B cell (primary cell): ENCODE measurements at regions not wholly inside any gene's neighbourhood (a gene's known extent, or its start where the extent isn't known, plus 50 kb on each side); places are given as distances from the start of the nearest gene placed in this dataset.

ENCODE experiments used
- ATAC-seq: fragments of 200-7000 bp; cut with Tn5 transposase; one replicate; pipeline ENCODE4 v1.10.0; 2021; ENCODE audit warnings: low read depth, mild to moderate bottlenecking, moderate number of reproducible peaks, moderate library complexity
- CTCF ChIA-PET: fragments of 350-600 bp; sonication (Branson Sonifier 250); formaldehyde crosslinking; loops from one replicate; lab custom pipeline; 2021; ENCODE audit warnings: antibody characterized with exemption, inconsistent platforms; lab: Charles Lee
- POLR2A ChIA-PET: fragments of 350-600 bp; sonication (Branson Sonifier 250); formaldehyde crosslinking; loops from one replicate; lab custom pipeline; 2021; ENCODE audit warnings: antibody characterized with exemption; lab: Charles Lee
- DNase-seq: peaks from one replicate; pipeline ENCODE4 v3.0.0; 2013
- H2AFZ ChIP-seq: 2 replicates; pipeline ENCODE4 v1.6.1; 2012; ENCODE audit warnings: mild to moderate bottlenecking, low read depth, low read length; ENCODE audit not compliant: insufficient read depth, poor library complexity, severe bottlenecking
- H3K27ac ChIP-seq, 2 donors: 1 replicate in 1 of 2; 2 replicates in 1 of 2; pipeline ENCODE4 v1.5.1; 2012 to 2013; ENCODE audit warnings: low read length in 2 of 2, mild to moderate bottlenecking in 2 of 2, moderate library complexity in 1 of 2
- H3K27me3 ChIP-seq, 4 experiments: fragments of 200-600 bp in 1 of 4; sonication (generic) in 1 of 4; replicated peaks in 1 of 4; 1 replicate in 2 of 4; 2 replicates in 2 of 4; pipeline versions ENCODE4 v1.6.1 to v1.7.0; 2013 to 2016; ENCODE audit warnings: low read length in 3 of 4, mild to moderate bottlenecking in 2 of 4, mixed read lengths in 1 of 4, moderate library complexity in 1 of 4; ENCODE audit not compliant: insufficient read depth in 4 of 4, control insufficient read depth in 3 of 4; ENCODE audit errors: control extremely low read depth in 1 of 4
- H3K36me3 ChIP-seq, 2 experiments: replicated peaks in 1 of 2; 1 replicate in 1 of 2; 2 replicates in 1 of 2; pipeline versions ENCODE4 v1.6.1 to v1.7.1; 2013; ENCODE audit warnings: low read length in 1 of 2; ENCODE audit not compliant: insufficient read depth in 2 of 2, control insufficient read depth in 1 of 2; ENCODE audit errors: control extremely low read depth in 1 of 2, extremely low read depth in 1 of 2
- H3K4me1 ChIP-seq, 2 donors: fragments of 200-600 bp in 1 of 2; sonication (generic) in 1 of 2; 1 replicate in 1 of 2; 2 replicates in 1 of 2; pipeline versions ENCODE4 v1.5.1 to v1.6.1; 2013 to 2017; ENCODE audit warnings: low read length in 2 of 2; ENCODE audit not compliant: control insufficient read depth in 2 of 2, insufficient read depth in 2 of 2
- H3K4me2 ChIP-seq: replicated peaks from 2 replicates; pipeline ENCODE3; 2012; ENCODE audit warnings: mild to moderate bottlenecking, low read depth, low read length; ENCODE audit not compliant: poor library complexity, severe bottlenecking
- H3K4me3 ChIP-seq, 5 experiments: fragments of 200-600 bp in 1 of 5; sonication (generic) in 1 of 5; 1 replicate in 3 of 5; 2 replicates in 2 of 5; pipeline versions ENCODE4 v1.5.1 to v1.7.0; 2011 to 2016; ENCODE audit warnings: low read length in 4 of 5, mild to moderate bottlenecking in 4 of 5, low read depth in 2 of 5, control low read depth in 1 of 5, moderate library complexity in 1 of 5; ENCODE audit not compliant: insufficient read depth in 1 of 5; ENCODE audit errors: control extremely low read depth in 1 of 5, extremely low read depth in 1 of 5
- H3K79me2 ChIP-seq: fragments of 200-600 bp; sonication (generic); one replicate; pipeline ENCODE4 v1.6.0; 2016; ENCODE audit warnings: low read length; ENCODE audit not compliant: control insufficient read depth, insufficient read depth
- H3K9ac ChIP-seq: fragments of 200-600 bp; sonication (generic); 2 replicates; pipeline ENCODE4 v1.6.1; 2017; ENCODE audit warnings: mild to moderate bottlenecking, low read length, moderate library complexity
- H3K9me3 ChIP-seq, 3 donors: one replicate each; pipeline versions ENCODE4 v1.6.1 to v1.7.1; 2013; ENCODE audit warnings: low read length in 2 of 3; ENCODE audit not compliant: control insufficient read depth in 2 of 3, insufficient read depth in 1 of 3; ENCODE audit errors: control extremely low read depth in 1 of 3
- H4K20me1 ChIP-seq: 2 replicates; pipeline ENCODE4 v1.6.0; 2012; ENCODE audit warnings: mild to moderate bottlenecking, low read length; ENCODE audit not compliant: insufficient read depth, control insufficient read depth, poor library complexity, severe bottlenecking
- H3K27ac Mint-ChIP-seq: one replicate; pipeline ENCODE4 v1.8.0; 2021; ENCODE audit warnings: mixed read lengths
- H3K27me3 Mint-ChIP-seq: one replicate; pipeline ENCODE4 v1.8.0; 2021; ENCODE audit warnings: mixed read lengths
- H3K4me1 Mint-ChIP-seq: one replicate; pipeline ENCODE4 v1.8.0; 2021; ENCODE audit warnings: mixed read lengths
- H3K4me3 Mint-ChIP-seq: one replicate; pipeline ENCODE4 v1.8.0; 2021; ENCODE audit warnings: mixed read lengths
- H3K9me3 Mint-ChIP-seq: one replicate; pipeline ENCODE4 v1.8.0; 2022; ENCODE audit warnings: mixed read lengths; ENCODE audit not compliant: insufficient read depth
- CTCF ChIP-seq: fragments of 200-600 bp; IDR thresholded peaks from one replicate; pipeline ENCODE4 v1.8.0; 2022; ENCODE audit warnings: antibody characterized with exemption, mild to moderate bottlenecking
- EZH2 ChIP-seq: IDR thresholded peaks from 2 replicates; pipeline ENCODE4 v1.6.1; 2012; ENCODE audit warnings: borderline replicate concordance, low read depth, mild to moderate bottlenecking, moderate library complexity, low read length; ENCODE audit not compliant: insufficient read depth, poor library complexity, severe bottlenecking
- WGBS: methylation state at CpG from one replicate; pipeline ENCODE4 v1.1.5; 2013; ENCODE audit warnings: missing lambda C conversion rate; ENCODE audit not compliant: insufficient coverage; 5-methylcytosine and 5-hydroxymethylcytosine counted together
- intact Hi-C: fragments of 100-400 bp; cut with micrococcal nuclease; formaldehyde crosslinking; loops from one replicate; pipeline ENCODE4 v1.10.0; 2022

- TF ChIP-seq EZH2 (no peak), CTCF (no peak)
- no peaks in the 10 kb centered on the region for H3K36me3 ChIP-seq
- no peak for ATAC-seq
- POLR2A ChIA-PET: no interaction called here
- H2AFZ ChIP-seq: no peak overlapping the region
- no peaks in the 10 kb centered on the region for H3K4me1 ChIP-seq
- Mint-ChIP-seq H3K4me1 (no peaks in the 10 kb centered on the region), H3K27ac (no peak overlapping the region), H3K9me3 (peaks cover 7% of the 10 kb centered on the region), H3K27me3 (no peaks in the 10 kb centered on the region), H3K4me3 (no peak overlapping the region)
- no peak overlapping the region for H3K9ac ChIP-seq
- no peaks in the 10 kb centered on the region for H4K20me1 ChIP-seq
- no peaks in the 10 kb centered on the region for H3K79me2 ChIP-seq
- H3K27ac ChIP-seq: no peak overlapping the region
- no peak overlapping the region for H3K4me2 ChIP-seq
- H3K27me3 ChIP-seq: no peaks in the 10 kb centered on the region
- WGBS: 33% methylated on average over 1 of the region's 2 CpGs
- intact Hi-C loops: no loop called here
- no peak overlapping the region for H3K4me3 ChIP-seq
- no peak for DNase-seq
- H3K9me3 ChIP-seq: peaks cover 0 to 2% (median 0%) of the 10 kb centered on the region in 3 donors
- CTCF ChIA-PET: no interaction called here
Observed at GRCh38 chr11:15687342-15687741, 572.6 kb downstream of the INSC start.

- WGBS: 89% methylated on average over 3 of the region's 4 CpGs
Observed at GRCh38 chr11:15688351-15688792, 573.6 kb downstream of the INSC start.

More at GRCh38 chr11:15688351-15688792, 573.6 kb downstream of the INSC start:
- no peak overlapping the region for H3K4me3 Mint-ChIP-seq
- Histone ChIP-seq H3K4me2 (no peak overlapping the region), H3K9ac (no peak overlapping the region), H3K79me2 (no peaks in the 10 kb centered on the region), H2AFZ (no peak overlapping the region), H3K4me1 (no peaks in the 10 kb centered on the region), H3K27ac (no peak overlapping the region), H3K4me3 (no peak overlapping the region), H3K9me3 (peaks cover 0 to 2% (median 0%) of the 10 kb centered on the region in 3 donors), H4K20me1 (no peaks in the 10 kb centered on the region), H3K27me3 (no peaks in the 10 kb centered on the region), H3K36me3 (no peaks in the 10 kb centered on the region)
- no peaks in the 10 kb centered on the region for H3K4me1 Mint-ChIP-seq
- no peak for ATAC-seq
- H3K27ac Mint-ChIP-seq: no peak overlapping the region
- intact Hi-C loops: no loop called here
- ChIA-PET CTCF (interaction anchor here (0.7 kb wide), 1 partner anchor 124 kb away, joined by 3 read pairs; no protein-coding TSS in a partner anchor), POLR2A (no interaction called here)
- TF ChIP-seq EZH2 (no peak), CTCF (no peak)
- no peaks in the 10 kb centered on the region for H3K27me3 Mint-ChIP-seq
- no peak for DNase-seq
- peaks cover 9% of the 10 kb centered on the region for H3K9me3 Mint-ChIP-seq
